GM21723 (cell line): ENCODE measurements at regions not wholly inside any gene's neighbourhood (a gene's known extent, or its start where the extent isn't known, plus 50 kb on each side); places are given as distances from the start of the nearest gene placed in this dataset.

Source experiments
- ATAC-seq: cut with Tn5 transposase; IDR thresholded peaks from one replicate; pipeline ENCODE4 v1.9.1; 2021; ENCODE audit warnings: mild to moderate bottlenecking, moderate library complexity; ENCODE audit not compliant: unreplicated experiment

- peak; percentile 96 for ATAC-seq
These were observed 64.5 kb upstream of the WDR1 start for GRCh38 chr4:10180927-10181744.

GRCh38 chr4:10180603-10180926, 64.0 kb upstream of the WDR1 start:
- no peak for ATAC-seq

- no peak for ATAC-seq
These were observed 63.5 kb upstream of the WDR1 start for GRCh38 chr4:10179957-10180602.

- no peak for ATAC-seq
These were observed 62.2 kb upstream of the WDR1 start for GRCh38 chr4:10178763-10179162.

- no peak for ATAC-seq
These were observed 59.0 kb upstream of the WDR1 start for GRCh38 chr4:10175626-10176025.

- ATAC-seq, result no peak
These were observed 57.5 kb upstream of the WDR1 start for GRCh38 chr4:10173754-10174749.

GRCh38 chr4:10173037-10173753, 56.6 kb upstream of the WDR1 start:
- ATAC-seq, result no peak

GRCh38 chr4:10172278-10172921, 55.8 kb upstream of the WDR1 start:
- ATAC-seq, result no peak

GRCh38 chr4:10171055-10171454, 54.5 kb upstream of the WDR1 start:
- no peak for ATAC-seq

GRCh38 chr4:10169839-10170387, 53.3 kb upstream of the WDR1 start:
- ATAC-seq, result no peak

- ATAC-seq, result no peak
These were observed 51.6 kb upstream of the WDR1 start for GRCh38 chr4:10168151-10168550.

GRCh38 chr4:10167201-10167600, 50.6 kb upstream of the WDR1 start:
- no peak for ATAC-seq
